ENCODE measurements at regions not wholly inside any gene's neighbourhood (a gene's known extent, or its start where the extent isn't known, plus 50 kb on each side); places are given as distances from the start of the nearest gene placed in this dataset.

DNA sequence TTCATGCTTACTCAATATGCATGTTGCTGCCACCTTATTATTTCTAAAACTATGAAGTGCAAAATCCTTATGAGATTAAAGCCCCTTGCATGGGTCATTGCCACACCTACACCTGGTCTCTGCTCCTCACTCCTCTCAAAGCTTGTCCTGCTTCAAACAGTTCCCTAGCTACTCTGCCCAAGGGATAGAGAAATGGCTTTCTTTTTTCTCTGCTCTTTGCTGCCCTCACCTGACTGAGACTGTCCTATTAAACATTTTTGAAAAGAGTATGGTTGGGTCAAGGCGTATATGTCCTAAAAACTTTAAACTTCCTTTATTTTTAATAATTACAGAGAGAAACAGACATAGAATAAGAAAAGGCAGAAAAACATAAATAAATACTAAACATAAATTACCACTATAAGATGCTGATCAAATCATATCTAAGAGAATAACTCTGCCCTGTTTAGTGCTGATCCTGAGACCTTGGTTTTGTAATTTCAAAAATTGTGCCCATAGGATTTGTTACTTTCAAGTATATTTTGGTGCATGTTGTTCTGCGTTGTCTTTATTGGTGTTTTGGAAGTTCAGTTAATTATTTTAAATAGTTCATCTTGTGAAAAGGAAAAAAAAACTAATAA, 704.9 kb upstream of the PABPC4L start:
- TF ChIP-seq CTCF (conservative IDR thresholded peaks at IDR 0.05; ENCODE audit: low read depth, low read length) = peak; percentile 56
- TF ChIP-seq EZH2 (IDR thresholded peaks at IDR 0.05; ENCODE audit: low read length, unreplicated experiment) = no peak
- no peak for TF ChIP-seq EZH2phosphoT487 (IDR thresholded peaks at IDR 0.05; ENCODE audit: borderline replicate concordance, low read length)

Measured in PC-3 (cell line).